GM19035 (cell line): ENCODE measurements at regions not wholly inside any gene's neighbourhood (a gene's known extent, or its start where the extent isn't known, plus 50 kb on each side); places are given as distances from the start of the nearest gene placed in this dataset.
"Not testable (repeated sequence)": the region's sequence is repeated elsewhere in the genome, so short reads cannot be mapped to it uniquely, and the experiment has no call there.

Experiments
- ATAC-seq: cut with Tn5 transposase; IDR thresholded peaks from one replicate; pipeline ENCODE4 v1.9.1; 2021; ENCODE audit not compliant: unreplicated experiment

DNA sequence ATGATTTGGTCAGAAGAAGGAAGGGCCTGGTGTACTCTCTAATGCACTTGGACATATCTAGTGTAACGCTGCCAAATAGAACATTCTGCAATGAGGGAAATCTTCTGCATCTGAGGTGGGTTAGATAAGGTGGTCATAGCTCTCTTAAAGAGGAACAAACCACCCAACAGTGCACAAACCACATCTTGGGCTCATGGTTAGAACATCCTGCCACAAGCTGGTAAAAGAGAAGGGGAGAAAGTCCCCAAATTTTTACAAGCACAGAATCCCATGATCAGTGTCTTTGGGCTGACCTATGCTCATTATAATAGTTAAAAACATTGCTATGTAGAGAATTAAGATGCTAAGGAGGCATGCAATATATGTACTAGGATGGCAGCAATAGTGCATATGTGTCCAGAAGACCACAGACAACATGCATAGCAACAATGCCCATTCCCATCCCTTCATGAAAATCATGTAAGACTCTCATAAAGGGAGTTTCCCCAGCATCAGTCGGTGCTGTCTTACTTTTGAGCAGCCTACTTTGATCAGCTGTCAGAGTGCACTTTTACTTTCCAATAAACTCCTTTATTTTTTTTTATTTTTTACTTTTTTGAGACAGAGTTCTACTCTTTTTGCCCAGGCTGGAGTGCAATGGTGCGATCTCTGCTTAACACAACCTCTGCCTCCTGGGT, 99.7 kb upstream of the SLC7A11 start:
- ATAC-seq: peak; percentile 56

DNA sequence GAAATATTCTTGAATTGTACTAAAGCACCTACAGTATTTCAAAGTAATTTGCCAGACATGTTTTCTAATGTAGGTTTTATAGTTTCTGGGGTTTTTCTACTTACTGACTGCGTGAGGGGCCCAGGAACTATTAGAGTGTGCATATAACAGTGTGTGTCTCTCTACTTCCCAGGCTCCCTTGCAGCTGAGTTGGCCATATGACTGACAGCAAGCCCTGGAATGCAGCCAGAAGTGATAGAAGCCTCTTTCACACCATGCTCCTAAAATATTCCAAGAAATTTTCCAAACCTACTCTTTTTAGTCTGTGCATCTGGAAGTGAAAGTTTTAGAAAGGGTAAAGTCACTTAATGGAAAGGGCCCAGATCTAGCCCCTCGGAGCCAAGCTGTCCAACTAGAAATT, 96.7 kb upstream of the SLC7A11 start:
- no peak for ATAC-seq

DNA sequence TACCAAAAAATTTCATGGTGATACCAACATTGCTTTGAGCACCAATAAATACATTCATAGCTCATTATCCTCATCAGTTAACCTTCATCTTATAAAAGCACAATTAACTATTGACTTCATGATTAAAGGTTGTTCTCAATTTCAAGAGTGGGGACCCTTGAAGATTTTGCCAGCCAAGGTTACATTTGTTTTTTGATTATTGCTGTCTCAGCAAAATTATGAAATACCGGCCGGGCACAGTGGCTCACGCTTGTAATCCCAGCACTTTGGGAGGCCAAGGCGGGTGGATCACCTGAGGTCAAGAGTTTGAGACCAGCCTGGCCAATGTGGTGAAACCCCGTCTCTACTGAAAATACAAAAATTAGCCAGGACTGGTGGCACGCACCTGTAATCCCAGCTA, 96.1 kb upstream of the SLC7A11 start:
- not testable (repeated sequence) for ATAC-seq

DNA sequence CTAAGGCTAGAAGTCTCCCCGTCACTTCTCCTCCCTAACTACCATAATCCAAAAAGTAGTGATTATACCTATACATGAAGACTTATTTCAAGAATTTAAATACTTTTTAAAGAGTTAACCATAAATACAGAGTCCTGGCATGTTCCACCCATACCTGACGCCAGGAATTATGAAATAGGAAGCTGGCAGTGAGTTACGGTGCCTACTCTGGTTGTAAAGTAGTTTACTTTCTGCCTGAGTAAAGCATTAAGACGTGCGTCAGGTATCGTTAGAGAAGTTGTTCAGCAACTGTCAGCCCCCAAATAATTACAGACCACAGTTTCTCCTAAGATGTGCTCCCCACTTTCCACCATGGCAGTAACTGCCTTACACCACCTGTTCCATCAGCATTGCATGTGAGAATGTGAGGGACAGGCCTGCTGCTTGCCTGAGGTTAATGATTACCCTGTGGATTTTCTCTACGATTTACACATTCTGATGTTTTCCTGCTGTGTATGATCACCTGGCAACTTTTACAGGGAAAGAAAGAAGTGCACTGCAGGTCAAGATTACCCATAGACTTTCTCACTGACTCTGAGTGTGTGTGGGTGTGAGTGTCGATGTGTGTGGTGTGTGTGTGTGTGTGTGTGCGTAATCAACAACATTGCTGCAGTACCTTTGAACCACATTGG, 92.3 kb upstream of the SLC7A11 start:
- ATAC-seq: no peak

DNA sequence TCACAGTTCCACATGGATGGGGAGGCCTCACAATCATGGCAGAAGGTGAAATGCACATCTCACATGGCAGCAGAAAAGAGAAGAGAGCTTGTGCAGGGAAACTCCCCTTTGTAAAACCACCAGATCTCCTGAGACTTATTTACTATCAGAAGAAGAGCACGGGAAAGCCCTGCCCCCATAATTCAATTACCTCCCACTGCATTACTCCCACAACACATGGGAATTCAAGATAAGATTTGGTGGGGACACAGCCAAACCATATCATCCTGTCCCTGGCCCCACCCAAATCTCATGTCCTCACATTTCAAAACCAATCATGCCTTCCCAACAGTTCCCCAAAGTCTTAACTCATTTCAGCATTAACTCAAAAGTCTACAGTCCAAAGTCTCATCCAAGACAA, 90.3 kb upstream of the SLC7A11 start:
- ATAC-seq: not testable (repeated sequence)

DNA sequence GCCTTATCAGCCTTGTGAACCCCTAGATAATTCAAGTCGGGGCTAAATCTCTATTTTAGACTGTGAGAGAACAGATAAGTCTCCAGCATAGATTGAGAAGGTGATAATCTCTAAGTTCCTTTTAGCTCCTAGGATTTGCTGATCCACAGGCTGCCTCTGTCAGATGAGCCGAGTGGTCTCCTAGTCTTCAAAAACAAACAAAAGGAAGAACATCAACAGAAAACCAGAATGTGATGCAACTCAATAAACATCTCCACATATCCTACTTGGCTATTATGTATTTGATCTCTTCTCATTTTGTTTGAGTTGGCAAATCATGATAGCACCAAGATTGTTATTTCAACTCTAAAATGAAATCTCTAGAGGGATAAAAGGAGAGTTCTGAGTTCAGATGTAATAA, 88.4 kb upstream of the SLC7A11 start:
- ATAC-seq: no peak

DNA sequence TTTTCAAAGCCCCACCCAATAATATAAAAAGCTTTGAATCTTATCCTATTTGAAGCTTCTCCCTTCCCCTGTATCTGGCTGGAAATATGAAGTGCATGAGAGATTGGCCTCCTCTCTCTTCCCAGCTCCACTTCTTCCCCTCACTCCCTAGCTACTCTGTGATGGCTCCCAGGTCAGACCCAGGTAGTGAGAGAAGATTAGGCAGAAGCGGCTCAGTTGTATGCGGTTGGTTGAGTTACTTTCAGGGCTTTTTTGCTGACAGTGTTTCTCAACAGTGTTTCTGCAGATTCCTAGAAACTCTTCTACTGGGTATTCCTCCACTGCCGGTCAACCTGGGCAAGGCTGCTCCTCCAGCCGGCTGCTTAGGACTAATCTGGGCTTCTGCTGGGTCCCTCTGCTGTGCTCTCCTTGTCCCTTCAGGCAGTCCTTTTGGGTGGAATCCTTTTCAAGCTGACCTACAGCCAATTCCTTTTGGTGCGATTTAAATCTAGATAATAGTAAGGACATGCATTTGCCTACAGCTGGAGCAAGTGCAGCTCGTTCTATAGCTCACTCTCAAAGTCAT, 87.4 kb upstream of the SLC7A11 start:
- no peak for ATAC-seq

DNA sequence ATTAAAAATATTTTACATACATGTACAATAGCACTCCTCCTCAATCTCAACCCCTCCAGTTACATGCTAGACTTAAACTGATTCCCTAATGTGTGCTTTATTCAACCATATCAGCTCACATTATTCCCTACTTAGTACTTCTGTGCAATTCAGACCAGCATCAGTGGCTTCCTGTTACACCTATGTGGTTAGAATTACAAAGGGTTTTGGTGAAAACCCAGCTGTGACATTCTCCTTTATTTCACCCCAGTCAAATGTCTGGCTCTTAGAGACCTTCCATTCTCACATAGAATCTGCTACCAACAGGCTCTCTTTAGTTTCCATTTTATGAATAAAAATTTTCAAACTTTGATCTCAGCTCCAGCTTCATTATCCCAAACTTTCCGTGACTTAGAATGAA, 85.2 kb upstream of the SLC7A11 start:
- ATAC-seq: no peak

DNA sequence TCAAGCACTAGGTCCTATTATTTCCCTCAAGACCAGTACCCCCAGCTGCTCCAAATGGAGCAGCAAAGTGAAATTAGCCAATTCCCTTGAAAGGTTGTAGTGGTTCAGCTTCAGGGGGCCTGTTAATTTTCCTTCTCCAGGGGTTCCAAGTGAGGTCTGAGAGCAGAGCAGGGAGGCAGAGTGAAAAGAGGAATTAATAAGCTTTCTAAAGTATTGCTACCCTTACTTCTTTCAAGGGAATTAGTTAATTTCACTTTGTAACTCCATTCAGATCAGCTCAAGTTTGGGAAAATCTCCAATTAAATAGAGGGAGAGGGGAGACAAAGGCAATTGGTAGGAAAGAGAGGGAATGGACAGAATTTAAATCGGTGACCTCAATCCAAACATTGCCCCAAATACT, 78.7 kb upstream of the SLC7A11 start:
- no peak for ATAC-seq

DNA sequence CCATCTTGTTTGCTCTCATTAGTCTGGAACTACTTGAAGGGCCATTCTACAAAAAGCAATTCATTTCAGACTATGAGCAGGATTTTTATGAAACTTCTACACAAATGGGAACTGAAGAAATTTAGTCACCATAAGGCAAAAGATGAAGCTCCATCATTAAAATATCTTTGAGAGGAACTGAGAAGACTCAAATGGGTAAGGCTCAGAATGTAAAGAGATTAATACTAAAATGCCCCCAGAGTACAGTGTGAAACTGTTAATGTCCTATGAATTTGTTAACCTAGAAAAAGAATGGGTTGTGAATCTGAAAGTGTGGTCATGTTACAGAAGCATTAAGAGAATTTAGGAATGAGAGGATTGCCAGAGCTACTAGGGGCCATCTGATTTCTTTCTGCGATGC, 77.9 kb upstream of the SLC7A11 start:
- ATAC-seq: no peak

DNA sequence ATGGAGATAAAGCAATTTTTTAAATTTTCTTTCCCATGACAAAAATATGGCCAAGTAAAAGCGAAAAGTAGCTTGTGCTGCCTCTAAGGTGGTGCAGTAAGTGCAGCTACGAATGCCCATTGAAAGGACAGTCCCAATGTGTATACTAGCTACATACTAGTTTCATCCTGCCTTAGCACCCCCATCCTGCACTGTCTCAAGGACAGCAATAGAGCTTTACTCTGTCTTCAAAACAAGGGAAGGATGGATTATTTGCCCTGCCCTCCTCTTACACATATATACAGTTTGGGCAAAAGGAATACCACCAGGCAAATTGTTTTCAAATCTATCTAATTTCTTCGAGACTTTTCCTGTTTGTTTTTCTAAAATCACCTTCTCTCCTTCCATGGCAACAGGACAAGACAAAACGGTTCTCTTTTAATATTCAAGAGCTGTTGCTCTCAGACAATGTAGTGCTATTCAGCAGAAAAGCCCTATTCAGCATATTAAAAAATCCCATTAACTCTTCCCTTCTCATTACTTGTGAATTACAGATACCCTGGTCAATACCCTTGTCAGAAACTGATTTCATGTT, 75.1 kb upstream of the SLC7A11 start:
- no peak for ATAC-seq

DNA sequence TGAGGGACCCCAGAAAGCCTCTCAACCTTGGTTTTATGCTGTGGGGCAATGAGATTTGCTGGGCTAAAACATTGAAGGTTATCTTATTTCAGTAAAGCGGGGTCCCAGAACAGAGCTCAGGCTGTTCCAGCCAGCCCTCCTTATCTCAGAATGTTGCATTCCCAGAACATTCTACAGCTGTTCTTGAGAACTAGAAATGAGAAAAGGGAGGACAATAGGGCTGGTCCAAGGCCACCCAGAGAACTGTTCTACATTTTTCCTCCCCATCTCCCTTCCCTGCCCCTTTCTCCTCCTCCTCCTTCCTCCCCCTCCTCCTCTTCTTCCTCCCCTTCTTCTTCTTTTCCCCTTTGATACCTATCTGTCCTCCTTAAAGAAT, 70.4 kb upstream of the SLC7A11 start:
- ATAC-seq: no peak

DNA sequence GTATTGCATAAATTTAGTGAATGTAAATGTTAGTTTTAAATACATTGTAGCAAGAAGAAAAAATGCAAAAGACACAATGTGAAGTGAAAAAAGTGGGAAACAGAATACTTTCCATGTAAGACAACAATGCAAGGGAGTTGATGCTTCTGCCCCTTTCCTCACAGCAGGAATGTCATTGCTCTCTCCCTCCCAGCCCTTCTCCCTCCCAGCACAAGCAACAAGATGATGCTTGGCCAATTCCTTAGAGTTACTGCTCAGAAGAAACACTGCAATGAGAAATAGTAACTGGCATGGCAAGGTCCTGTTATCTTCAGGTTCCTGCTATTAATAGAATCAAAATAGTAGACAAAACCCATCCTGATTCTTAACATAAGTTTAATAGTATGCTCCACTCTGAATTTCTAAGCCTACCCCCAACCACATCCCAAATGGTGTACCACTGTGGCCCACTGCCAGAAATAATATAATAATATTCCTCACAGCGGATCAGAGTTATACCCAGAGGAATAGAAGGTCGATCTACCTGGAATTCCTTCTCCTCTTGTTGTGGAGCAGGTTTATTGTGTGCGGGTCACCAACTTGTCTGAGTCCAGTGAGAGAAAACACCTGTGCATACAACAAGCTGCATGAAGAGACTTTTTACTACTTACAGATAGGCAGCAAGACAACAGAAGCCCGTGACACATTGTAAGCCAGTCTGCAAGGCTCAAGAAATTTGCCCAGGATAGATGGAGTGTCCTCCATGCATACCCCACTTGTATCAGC, 69.8 kb upstream of the SLC7A11 start:
- ATAC-seq: no peak

DNA sequence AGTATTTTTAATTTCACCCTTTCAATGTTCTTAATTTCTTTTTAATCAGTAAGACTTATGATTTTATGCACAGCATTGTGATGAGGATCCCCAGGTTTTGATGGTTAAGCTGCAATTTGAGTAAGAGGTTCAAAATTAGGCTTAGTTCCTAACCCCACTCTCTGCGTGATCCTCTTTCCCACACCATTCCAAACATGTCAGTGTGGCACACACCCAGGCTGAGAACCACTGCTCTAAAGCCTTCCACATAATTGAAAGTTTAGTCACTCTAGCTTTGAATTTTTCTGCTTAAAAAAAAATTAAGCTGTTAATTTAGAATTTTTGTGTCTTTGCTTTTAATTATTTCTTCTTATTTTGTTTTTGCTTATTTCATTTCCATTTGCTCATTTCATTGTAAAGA, 68.8 kb upstream of the SLC7A11 start:
- ATAC-seq: no peak

DNA sequence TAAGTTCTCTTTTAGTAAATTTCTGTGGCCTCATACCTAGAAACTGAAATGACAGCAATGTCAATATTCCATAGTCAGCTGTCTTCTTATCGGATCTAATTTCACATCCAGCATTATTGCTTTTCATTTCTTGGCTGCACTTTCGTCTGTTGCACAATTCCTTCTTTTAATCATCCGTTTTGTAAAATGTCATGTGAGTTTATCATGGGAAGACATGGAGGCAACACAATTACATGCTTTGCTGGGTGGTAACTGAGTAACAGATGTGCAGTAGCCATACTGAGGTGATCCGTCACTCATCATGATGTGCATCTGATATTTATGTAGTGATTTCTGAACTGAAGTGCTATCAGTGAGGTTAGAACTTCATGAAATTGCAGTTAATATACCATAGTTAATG, 68.3 kb upstream of the SLC7A11 start:
- no peak for ATAC-seq

DNA sequence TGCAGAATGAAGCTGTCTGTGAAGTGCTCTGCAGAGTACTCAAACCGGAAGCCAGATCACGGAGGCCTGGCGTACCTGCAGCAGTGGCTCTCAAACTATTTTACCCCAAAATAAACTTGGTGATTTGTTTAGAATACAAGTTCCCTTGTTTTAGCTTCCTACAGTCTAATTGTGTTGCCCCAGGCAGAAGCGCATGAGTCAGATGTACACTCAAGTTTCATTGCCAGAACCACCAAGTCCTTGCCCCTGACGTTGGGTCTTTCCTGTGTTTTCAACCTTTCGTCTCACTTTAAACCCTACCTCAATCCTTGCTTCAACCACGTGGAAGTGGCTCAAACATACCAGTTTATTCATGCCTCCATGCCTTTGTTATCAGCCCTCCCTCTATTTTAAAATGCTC, 66.2 kb upstream of the SLC7A11 start:
- ATAC-seq: no peak

DNA sequence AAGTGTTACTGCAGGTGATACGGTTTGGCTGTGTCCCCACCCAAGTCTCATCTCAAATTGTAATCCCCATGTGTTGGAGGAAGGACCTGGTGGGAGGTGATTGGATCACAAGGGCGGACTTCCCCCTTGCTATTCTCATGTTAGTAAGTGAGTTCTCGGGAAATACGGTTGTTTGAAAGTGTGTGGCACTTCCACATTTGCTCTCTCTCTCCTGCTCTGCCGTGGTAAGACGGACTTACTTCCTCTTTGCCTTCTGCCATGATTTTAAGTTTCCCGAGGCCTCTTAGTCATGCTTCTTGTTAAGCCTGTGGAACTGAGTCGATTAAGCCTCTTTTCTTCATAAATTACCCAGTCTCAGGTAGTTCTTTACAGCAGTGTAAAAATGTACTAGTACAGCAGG, 65.2 kb upstream of the SLC7A11 start:
- no peak for ATAC-seq

DNA sequence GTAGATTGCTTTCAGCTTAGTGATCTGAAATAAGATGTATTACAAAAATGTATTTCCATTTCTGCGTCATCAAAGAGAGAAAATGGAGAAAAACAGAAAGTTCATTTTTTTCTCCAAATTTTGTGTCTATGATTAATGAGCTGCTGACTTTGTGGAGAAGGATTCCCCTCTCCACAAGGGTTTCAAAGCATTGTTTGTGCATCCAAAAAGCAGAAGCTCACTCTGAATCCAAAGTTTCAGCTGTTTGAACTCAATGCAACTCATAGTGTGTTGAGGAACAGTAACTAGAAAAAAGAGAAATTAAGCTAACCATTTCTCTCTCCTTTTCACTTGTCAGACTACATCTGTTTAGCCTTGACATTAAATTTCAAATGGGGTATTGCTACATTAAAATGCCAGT, 62.9 kb upstream of the SLC7A11 start:
- no peak for ATAC-seq

DNA sequence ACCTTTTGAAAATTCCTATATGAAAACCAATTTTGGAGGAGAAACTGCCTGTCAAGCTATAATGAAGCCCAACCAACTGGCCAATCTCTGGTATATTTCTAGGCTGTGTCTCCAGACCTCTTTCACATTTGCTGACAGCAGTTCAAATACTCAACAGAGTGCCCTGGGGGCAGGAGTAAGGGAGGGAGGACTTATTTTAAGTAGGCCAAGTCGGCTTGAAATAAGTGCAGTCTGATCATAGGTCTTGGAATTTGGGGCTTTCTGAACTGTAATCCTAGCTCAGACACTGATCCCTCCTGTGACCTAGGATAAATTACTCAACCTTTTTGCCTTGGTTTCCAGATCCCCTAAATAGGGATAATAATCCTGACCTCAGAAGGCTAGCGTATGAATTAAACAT, 59.4 kb upstream of the SLC7A11 start:
- ATAC-seq: no peak

DNA sequence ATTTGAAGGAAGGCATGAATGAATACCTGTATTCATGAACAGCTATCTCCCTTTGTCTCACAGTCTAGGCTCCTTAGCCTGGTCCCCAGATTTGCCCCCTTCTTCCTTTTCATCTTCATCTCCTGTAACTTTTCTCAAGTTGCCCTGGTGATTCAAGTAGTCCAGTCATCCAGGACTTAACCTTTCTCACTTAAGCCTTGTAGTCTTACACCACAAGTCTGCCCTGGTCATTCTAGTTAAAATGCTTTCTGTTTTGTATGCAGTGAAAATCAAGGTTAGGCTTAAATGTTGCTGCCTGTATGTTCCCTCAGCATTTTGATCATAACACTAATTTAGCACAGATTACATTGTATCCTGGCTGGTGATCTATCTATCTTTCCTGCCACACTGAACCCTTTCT, 58.5 kb upstream of the SLC7A11 start:
- no peak for ATAC-seq

DNA sequence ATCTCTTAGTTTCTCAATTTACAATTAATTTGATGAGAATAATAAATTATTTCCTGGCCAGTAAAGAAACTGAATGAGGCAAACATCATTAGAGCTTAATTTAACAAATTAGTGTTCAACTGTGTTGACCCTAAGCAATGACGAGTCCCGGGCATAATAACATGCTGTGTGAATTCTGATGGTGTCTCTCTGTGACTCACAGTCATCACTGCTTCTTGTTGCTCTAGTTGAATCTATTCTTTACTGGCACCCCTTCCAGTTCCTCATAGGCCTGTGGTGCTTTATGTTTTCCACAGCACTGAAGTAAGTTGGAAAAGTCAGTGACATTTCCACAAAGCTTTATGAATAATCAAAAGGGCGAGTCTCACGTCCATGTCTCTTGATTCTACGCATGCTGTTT, 57.7 kb upstream of the SLC7A11 start:
- no peak for ATAC-seq

DNA sequence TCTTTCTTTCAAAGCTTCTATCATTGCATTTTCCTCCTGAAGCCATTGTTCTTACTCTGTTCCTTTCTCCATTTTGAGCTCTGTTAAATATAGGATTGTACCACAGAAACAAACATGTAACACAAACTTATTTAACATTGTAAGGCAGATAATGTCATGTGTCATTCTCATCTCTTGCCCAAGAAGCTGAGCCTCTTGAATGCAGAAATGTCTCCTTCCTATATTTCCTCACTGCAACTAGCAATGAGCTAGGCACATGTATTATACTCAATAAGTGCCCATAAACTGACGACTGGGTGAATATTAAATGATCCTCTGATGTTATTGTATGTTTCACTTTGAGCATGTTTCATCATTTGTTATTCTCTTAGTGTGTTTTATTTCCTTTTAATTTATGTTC, 56.7 kb upstream of the SLC7A11 start:
- no peak for ATAC-seq
